Thymus (tissue), 11 donors: ENCODE measurements at regions not wholly inside any gene's neighbourhood (a gene's known extent, or its start where the extent isn't known, plus 50 kb on each side); places are given as distances from the start of the nearest gene placed in this dataset.

ENCODE experiments used
- DNase-seq, 9 donors: peaks; one replicate each; pipeline ENCODE4 v3.0.0-alpha.2; 2013; ENCODE audit warnings: low spot score in 9 of 9, low read depth in 6 of 9, missing footprints in 1 of 9
- H3K27ac ChIP-seq, 2 donors: one replicate each; pipeline ENCODE4 v1.5.1; 2013; ENCODE audit warnings: control low read depth in 1 of 2, low read depth in 1 of 2, low read length in 1 of 2, mild to moderate bottlenecking in 1 of 2, moderate library complexity in 1 of 2
- H3K27me3 ChIP-seq, 2 donors: one replicate each; pipeline ENCODE4 v1.5.1; 2013; ENCODE audit warnings: low read length in 1 of 2; ENCODE audit not compliant: control insufficient read depth in 2 of 2, insufficient read depth in 1 of 2
- H3K36me3 ChIP-seq, 2 donors: one replicate each; pipeline ENCODE4 v1.5.1; 2013; ENCODE audit warnings: low read length in 1 of 2, mild to moderate bottlenecking in 1 of 2, moderate library complexity in 1 of 2; ENCODE audit not compliant: control insufficient read depth in 2 of 2, insufficient read depth in 2 of 2
- H3K4me1 ChIP-seq, 2 donors: one replicate each; pipeline ENCODE4 v1.5.1; 2013; ENCODE audit warnings: low read length in 2 of 2; ENCODE audit not compliant: control insufficient read depth in 2 of 2, insufficient read depth in 2 of 2
- H3K4me3 ChIP-seq, 2 donors: one replicate each; pipeline ENCODE4 v1.5.1; 2013; ENCODE audit warnings: low read length in 2 of 2, control low read depth in 1 of 2, mild to moderate bottlenecking in 1 of 2
- H3K9me3 ChIP-seq, 2 donors: one replicate each; pipeline ENCODE4 v1.5.1; 2013; ENCODE audit warnings: low read length in 1 of 2, mild to moderate bottlenecking in 1 of 2; ENCODE audit not compliant: control insufficient read depth in 2 of 2, insufficient read depth in 1 of 2
- WGBS: extraction: QIAGEN DNeasy Blood & Tissue Kit; methylation state at CpG from one replicate; pipeline ENCODE4 v1.1.7; 2013; 5-methylcytosine and 5-hydroxymethylcytosine counted together
- donor health status: healthy.

DNA sequence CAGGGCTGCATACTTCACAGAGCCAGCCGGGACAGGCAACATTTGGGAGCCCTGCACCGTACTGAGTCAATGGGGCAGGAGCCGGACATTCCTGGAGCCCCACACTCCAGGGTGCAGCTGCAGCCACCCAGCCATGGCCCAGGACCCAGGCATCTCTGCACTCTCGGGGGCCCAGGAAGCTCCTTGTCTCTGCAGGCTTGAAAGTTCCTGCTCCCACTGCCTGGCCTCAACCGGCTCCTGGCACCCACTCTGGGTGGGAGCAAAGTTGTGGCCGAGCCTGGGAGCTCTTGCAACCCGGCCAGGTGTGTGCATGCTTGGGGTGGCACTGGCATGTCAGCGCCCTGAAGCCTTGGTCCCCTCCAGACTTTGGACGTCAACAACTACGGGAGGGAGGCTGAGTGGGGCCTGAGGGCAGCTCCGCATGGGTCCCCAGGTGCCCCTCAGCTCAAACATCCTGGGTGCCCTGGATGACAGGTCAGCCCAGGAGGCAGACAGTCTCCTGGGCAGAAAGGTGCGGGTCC lies 833.5 kb upstream of the CADM2 start:
- H3K4me1 ChIP-seq: no peaks in the 10 kb centered on the region
- no peak overlapping the region for H3K4me3 ChIP-seq
- H3K27me3 ChIP-seq: no peaks in the 10 kb centered on the region
- WGBS: 97% methylated on average over 12 of the region's 12 CpGs
- H3K27ac ChIP-seq: no peak overlapping the region
- DNase-seq: no peak
- H3K36me3 ChIP-seq: no peaks in the 10 kb centered on the region
- peaks cover 3 to 16% of the 10 kb centered on the region in 2 donors for H3K9me3 ChIP-seq

DNA sequence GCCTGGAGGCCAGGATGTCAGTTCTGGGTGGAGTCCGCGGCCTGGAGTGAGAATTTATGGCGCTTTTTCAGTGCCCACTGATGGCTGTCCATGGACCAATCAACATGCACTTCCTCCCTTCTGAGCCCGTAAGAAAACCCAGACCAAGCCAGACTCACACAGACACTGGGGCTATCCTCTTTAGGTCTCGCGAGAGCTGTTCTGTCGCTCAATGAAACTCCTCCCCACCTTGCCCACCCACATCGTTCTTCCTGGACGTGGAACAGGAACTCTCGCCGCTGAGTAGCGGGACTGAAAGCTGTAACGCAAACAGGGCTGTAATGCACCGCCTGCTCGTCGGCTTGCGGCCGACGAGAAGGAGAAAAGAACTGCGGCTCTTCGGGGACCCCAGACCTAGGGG lies 833.0 kb upstream of the CADM2 start:
- peaks cover 3 to 16% of the 10 kb centered on the region in 2 donors for H3K9me3 ChIP-seq
- H3K4me1 ChIP-seq: no peaks in the 10 kb centered on the region
- no peaks in the 10 kb centered on the region for H3K27me3 ChIP-seq
- DNase-seq: no peak
- H3K27ac ChIP-seq: no peak overlapping the region
- no peaks in the 10 kb centered on the region for H3K36me3 ChIP-seq
- no peak overlapping the region for H3K4me3 ChIP-seq
- 97% methylated on average over 21 of the region's 21 CpGs for WGBS

DNA sequence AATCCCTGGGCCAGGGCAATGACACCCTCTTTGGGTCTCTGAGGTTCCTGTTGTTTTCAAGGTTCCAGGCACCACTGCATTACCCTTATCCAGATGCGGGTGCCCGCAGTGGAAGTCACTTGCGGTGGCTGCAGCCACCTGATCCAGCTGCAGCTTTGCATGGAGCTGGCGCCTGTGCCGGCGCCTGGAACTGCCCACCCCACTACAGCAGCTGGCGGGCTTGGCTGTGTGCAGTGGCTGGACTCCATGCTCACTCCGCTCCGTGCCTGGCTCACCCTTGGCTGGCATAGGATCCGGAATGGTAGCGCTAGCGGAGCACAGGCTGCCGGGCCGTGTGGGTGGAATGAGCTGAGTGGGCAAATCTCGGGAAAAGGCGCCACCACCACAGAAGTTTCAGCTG lies 832.6 kb upstream of the CADM2 start:
- DNase-seq: no peak
- Histone ChIP-seq H3K9me3 (peaks cover 3 to 16% of the 10 kb centered on the region in 2 donors), H3K27ac (no peak overlapping the region), H3K4me1 (no peaks in the 10 kb centered on the region), H3K36me3 (no peaks in the 10 kb centered on the region), H3K4me3 (no peak overlapping the region), H3K27me3 (no peaks in the 10 kb centered on the region)
- 97% methylated on average over 16 of the region's 16 CpGs for WGBS

DNA sequence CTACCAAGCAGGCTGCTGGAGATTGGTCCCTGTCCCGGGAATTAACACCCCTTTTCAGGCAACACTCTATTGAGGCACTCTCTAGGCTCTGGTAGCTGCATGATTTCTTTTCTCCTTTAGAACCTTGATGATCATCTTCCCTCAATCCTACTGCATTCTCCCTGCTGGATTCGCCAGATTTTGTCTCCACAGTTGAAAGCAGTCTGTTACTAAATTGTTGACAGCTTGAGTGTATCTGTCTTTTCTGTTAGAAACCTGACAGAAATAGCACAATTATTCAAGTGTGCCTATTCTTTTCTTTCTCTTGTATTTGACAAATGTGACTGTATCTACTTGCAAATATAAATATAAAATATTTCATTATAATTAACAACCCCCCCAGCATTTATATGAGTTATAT lies 830.8 kb upstream of the CADM2 start:
- Histone ChIP-seq H3K36me3 (no peaks in the 10 kb centered on the region), H3K4me3 (no peak overlapping the region), H3K4me1 (no peaks in the 10 kb centered on the region), H3K27me3 (no peaks in the 10 kb centered on the region), H3K9me3 (peaks cover 3 to 16% of the 10 kb centered on the region in 2 donors), H3K27ac (no peak overlapping the region)
- DNase-seq: no peak
- WGBS: 78% methylated on average over 2 of the region's 2 CpGs

DNA sequence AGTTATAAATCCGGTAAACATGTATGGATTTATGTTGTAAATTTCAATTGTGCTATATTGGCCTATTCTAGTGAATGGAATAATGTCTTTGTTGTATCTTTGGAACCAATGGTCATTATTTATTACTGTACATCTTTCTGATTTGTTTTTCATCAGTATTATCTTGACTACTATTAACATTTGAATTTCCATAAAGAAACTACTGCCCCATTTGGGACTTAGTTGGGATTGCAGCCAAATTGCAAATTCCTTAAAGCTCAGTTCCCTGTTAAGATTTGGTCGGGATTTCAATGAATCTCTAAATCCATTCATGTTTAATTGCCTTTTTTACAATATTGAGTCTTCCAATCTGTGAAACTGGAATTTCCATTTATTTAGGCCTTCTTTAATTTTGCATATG lies 822.4 kb upstream of the CADM2 start:
- WGBS: 87% methylated on average over 2 of the region's 2 CpGs
- H3K27me3 ChIP-seq: no peaks in the 10 kb centered on the region
- no peak for DNase-seq

DNA sequence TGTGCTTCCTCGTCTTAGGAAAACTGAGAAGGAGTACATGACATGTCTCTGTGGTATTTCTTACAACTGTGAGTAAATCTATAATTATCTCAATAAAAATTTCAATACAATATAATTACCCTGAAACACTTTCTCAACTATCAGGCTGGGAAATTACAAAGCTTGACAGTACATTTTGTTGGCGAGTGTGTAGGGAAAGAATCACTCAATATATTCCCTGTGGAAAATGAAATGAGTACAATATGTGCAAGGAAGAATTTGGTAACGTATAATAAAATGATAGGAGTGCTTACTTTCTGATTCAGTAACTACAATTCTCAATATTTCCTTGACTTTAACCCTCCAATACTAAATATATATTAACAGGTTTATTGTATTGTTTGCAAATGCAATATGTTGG lies 818.2 kb upstream of the CADM2 start:
- no peaks in the 10 kb centered on the region for H3K36me3 ChIP-seq
- H3K27ac ChIP-seq: no peak overlapping the region
- no peaks in the 10 kb centered on the region for H3K27me3 ChIP-seq
- no peak for DNase-seq
- 83% methylated on average over 3 of the region's 3 CpGs for WGBS
- no peaks in the 10 kb centered on the region for H3K4me1 ChIP-seq
- no peaks in the 10 kb centered on the region for H3K9me3 ChIP-seq
- H3K4me3 ChIP-seq: no peak overlapping the region

More for the DNA sequence above, 822.4 kb upstream of the CADM2 start:
- Histone ChIP-seq H3K4me3 (no peak overlapping the region), H3K9me3 (no peaks in the 10 kb centered on the region), H3K36me3 (no peaks in the 10 kb centered on the region), H3K27ac (no peak overlapping the region), H3K4me1 (no peaks in the 10 kb centered on the region)

DNA sequence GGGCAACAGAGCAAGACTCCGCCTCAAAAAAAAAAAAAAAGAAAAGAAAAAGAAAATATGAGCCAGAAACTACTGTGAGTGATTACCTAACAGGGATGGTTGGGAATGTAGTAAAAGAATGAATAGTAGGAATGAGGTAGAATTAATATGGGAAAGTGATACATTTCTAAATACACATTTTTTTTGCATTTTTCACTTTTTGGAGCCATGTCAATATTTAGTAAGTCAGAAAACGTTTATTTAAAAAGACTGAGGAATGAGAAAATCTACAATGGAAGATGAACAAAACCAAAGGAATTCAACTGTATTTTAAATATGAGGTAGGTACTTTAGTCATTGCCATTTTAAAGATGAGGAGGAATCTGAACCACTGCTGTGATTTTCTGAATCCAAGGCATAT lies 817.2 kb upstream of the CADM2 start:
- Histone ChIP-seq H3K9me3 (no peaks in the 10 kb centered on the region), H3K36me3 (no peaks in the 10 kb centered on the region), H3K4me3 (no peak overlapping the region), H3K4me1 (no peaks in the 10 kb centered on the region), H3K27ac (no peak overlapping the region), H3K27me3 (no peaks in the 10 kb centered on the region)
- no peak for DNase-seq
- 85% methylated on average over 2 of the region's 2 CpGs for WGBS

DNA sequence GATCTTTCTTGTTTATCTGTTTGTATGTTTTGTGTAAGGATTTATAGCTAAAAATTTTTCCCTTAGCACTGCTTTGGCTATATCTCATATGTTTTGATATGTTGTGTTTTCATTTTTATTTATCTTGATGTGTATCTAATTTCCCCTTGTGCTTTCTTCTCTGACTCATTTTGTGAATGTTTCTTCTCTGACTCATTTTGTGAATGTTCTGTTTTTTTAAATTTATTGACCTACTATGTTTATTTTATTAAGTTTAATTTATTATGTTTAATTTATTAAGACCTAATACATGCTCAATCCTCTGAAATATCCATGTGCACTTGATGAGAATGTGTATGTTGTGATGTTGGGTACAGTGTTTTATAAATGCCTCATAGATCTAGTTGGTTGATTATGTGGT lies 793.5 kb upstream of the CADM2 start:
- Histone ChIP-seq H3K27me3 (no peaks in the 10 kb centered on the region), H3K4me3 (no peak overlapping the region), H3K4me1 (no peaks in the 10 kb centered on the region), H3K36me3 (no peaks in the 10 kb centered on the region), H3K27ac (no peak overlapping the region), H3K9me3 (peaks cover 0 to 3% of the 10 kb centered on the region in 2 donors)
- DNase-seq: no peak

DNA sequence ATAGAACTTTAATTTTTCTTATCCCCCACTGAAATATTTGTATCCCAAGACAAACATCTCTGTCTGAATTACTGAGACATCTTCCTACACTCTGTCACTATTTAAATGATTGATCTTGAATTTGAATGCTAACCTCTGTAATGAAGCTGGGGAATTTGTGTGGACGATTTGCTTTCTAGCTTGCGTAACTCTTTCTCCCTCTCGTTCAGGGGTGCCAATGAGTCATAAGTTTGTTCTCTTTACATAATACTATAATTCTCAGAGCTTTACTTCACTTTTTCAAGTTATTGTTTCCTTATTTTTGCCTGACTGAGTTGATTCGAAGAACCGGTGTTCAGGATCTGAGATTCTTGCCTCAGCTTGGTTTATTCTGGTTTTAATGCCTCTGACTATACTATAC lies 783.3 kb upstream of the CADM2 start:
- DNase-seq: no peak
- Histone ChIP-seq H3K27ac (no peak overlapping the region), H3K36me3 (no peaks in the 10 kb centered on the region), H3K4me1 (no peaks in the 10 kb centered on the region), H3K27me3 (no peaks in the 10 kb centered on the region), H3K4me3 (no peak overlapping the region), H3K9me3 (no peaks in the 10 kb centered on the region)
- WGBS: 93% methylated on average over 5 of the region's 5 CpGs

DNA sequence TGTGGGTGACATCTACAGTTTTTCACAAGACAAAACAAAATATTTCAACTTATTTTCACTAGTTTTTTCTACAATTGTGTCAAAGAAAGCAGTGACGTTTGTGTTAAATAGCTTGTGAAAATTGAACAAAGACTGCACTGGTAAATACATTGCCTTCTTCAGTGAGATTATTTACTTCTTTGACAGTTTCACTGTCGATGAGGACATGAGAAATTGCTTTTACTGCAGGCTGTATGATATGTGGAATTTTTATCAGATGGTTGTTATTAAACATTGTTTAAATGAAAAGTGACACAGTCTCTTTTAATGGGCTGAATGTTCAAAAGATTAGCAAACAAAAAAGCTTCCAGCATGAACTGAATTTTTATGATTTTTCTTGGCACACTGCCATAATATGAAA lies 773.9 kb upstream of the CADM2 start:
- WGBS: 87% methylated on average over 2 of the region's 2 CpGs
- Histone ChIP-seq H3K4me1 (no peaks in the 10 kb centered on the region), H3K4me3 (no peak overlapping the region), H3K9me3 (no peaks in the 10 kb centered on the region), H3K36me3 (no peaks in the 10 kb centered on the region), H3K27me3 (no peaks in the 10 kb centered on the region), H3K27ac (no peak overlapping the region)
- DNase-seq: no peak
